ENCODE measurements at regions not wholly inside any gene's neighbourhood (a gene's known extent, or its start where the extent isn't known, plus 50 kb on each side); places are given as distances from the start of the nearest gene placed in this dataset.

DNA sequence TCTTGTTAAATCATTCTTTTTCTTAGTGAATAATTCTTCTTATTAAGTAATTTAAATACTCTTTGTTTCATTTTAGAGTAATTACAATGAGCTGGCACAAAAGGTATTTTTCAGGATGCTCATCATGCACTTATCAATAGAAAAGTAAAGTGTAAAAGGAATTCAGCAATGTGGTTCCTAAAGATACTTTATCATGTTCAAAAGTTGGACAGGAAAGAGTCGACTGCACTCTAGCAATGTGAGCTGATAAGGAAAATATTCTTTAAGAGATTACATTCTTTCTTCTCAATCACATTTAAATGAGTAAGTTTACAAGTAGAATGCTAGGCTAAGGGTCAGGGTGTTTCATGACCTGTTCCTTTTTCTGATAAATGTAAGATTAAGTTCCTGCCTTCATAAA lies 609.5 kb upstream of the FAM241A start:
- TF ChIP-seq, protein P1, sequence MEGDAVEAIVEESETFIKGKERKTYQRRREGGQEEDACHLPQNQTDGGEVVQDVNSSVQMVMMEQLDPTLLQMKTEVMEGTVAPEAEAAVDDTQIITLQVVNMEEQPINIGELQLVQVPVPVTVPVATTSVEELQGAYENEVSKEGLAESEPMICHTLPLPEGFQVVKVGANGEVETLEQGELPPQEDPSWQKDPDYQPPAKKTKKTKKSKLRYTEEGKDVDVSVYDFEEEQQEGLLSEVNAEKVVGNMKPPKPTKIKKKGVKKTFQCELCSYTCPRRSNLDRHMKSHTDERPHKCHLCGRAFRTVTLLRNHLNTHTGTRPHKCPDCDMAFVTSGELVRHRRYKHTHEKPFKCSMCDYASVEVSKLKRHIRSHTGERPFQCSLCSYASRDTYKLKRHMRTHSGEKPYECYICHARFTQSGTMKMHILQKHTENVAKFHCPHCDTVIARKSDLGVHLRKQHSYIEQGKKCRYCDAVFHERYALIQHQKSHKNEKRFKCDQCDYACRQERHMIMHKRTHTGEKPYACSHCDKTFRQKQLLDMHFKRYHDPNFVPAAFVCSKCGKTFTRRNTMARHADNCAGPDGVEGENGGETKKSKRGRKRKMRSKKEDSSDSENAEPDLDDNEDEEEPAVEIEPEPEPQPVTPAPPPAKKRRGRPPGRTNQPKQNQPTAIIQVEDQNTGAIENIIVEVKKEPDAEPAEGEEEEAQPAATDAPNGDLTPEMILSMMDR (conservative IDR thresholded peaks at IDR 0.05): no peak
- Mint-ChIP-seq H3K36me3 (no peaks in the 10 kb centered on the region), H3K27ac (no peak overlapping the region)

DNA sequence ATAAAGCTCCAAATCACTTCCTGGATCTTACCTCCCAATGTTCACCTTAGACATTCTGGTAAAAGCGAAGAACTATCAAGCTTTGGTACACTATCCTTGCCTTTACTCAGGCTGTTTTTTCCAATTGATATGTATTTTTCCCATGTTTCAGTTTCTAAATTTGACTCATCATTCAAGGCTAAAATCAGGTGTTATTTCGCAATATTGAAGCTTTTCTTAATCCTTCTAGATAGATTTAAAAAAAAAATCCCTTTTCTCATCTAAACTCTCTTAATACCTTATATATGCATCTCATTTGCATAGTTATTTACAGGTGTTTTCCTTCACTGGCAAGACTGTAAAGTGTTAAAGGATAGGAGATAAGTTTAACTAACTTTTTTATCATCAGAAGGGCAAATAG lies 608.1 kb upstream of the FAM241A start:
- no peak for DNase-seq (ENCODE audit: extremely low spot score, unreplicated experiment)
- TF ChIP-seq, protein P1 (conservative IDR thresholded peaks at IDR 0.05): no peak
- Mint-ChIP-seq H3K9me3 (no peaks in the 10 kb centered on the region), H3K36me3 (no peaks in the 10 kb centered on the region), H3K27me3 (no peaks in the 10 kb centered on the region), H3K4me3 (no peak overlapping the region), H3K4me1 (ENCODE audit: unreplicated experiment) (no peaks in the 10 kb centered on the region), H3K27ac (no peak overlapping the region)

More for the DNA sequence above, 609.5 kb upstream of the FAM241A start:
- Mint-ChIP-seq H3K27me3 (no peaks in the 10 kb centered on the region), H3K9me3 (no peaks in the 10 kb centered on the region), H3K4me1 (ENCODE audit: unreplicated experiment) (no peaks in the 10 kb centered on the region), H3K4me3 (no peak overlapping the region)
- no peak for DNase-seq (ENCODE audit: extremely low spot score, unreplicated experiment)

DNA sequence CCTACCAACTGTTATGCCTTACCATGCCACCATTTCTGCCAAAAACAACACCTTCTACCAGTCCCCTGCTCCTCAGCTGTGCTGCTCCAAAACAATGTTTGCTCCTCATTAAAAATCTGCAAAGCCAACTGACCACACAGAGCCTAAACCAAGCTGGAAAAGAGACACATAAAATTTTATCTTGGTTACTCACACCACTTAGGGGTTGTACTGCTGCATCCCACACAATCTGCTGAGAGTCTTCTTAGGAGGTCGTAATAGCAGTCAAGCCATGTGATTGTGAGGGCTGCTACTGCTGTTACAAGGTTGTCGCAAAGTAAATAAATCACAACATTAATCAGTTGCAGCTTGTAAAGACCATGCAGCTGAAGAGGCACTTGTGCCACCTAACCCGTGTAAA lies 607.4 kb upstream of the FAM241A start:
- TF ChIP-seq, protein P1 (conservative IDR thresholded peaks at IDR 0.05): no peak
- no peaks in the 10 kb centered on the region for H3K4me1 Mint-ChIP-seq (ENCODE audit: unreplicated experiment)
- H3K9me3 Mint-ChIP-seq: no peaks in the 10 kb centered on the region
- H3K4me3 Mint-ChIP-seq: no peak overlapping the region
- H3K27me3 Mint-ChIP-seq: no peaks in the 10 kb centered on the region
- DNase-seq (ENCODE audit: extremely low spot score, unreplicated experiment): no peak
- H3K36me3 Mint-ChIP-seq: no peaks in the 10 kb centered on the region
- no peak overlapping the region for H3K27ac Mint-ChIP-seq

DNA sequence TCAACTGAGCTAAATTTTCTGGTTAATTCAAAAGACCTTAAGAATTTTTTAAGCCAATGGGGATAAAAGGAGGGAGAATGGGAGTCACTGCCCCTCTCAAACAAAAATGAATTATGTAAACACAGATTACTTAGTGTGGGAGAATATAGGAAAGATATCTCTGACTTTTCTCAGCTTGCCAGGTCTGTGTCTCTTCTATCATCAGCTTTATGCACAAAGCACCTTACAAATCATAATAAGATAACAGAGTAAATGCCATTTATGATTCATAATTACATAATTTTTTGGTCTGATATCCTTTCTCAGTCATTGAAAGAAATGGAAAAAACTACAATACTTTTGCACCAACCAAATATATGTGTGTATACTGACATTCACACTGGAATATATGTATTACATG lies 604.6 kb upstream of the FAM241A start:
- TF ChIP-seq, protein P1 (conservative IDR thresholded peaks at IDR 0.05): no peak
- DNase-seq (ENCODE audit: extremely low spot score, unreplicated experiment): no peak
- no peaks in the 10 kb centered on the region for H3K27me3 Mint-ChIP-seq
- no peaks in the 10 kb centered on the region for H3K36me3 Mint-ChIP-seq
- H3K9me3 Mint-ChIP-seq: no peaks in the 10 kb centered on the region
- no peaks in the 10 kb centered on the region for H3K4me1 Mint-ChIP-seq (ENCODE audit: unreplicated experiment)
- H3K4me3 Mint-ChIP-seq: no peak overlapping the region
- no peak overlapping the region for H3K27ac Mint-ChIP-seq

DNA sequence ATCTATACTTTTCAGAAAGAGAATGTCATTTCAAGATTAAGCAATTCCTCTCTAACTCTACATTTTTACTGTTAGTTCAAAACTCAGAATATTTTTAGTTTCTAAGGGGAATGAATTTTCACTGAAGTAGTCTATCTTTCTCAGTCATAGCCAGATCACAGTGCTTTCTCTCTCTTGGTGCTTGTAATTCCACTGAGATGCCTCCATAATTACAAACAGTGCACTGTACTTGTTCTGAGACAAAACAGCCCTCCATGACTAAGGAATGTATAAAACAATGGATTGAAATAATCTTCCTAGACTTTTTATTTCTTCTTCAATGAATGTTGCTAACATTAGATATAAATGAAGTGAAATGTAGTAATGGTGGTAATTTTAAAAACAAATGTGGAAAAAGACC lies 603.2 kb upstream of the FAM241A start:
- H3K36me3 Mint-ChIP-seq: no peaks in the 10 kb centered on the region
- TF ChIP-seq, protein P1 (conservative IDR thresholded peaks at IDR 0.05): no peak
- H3K4me1 Mint-ChIP-seq (ENCODE audit: unreplicated experiment): no peaks in the 10 kb centered on the region
- no peaks in the 10 kb centered on the region for H3K27me3 Mint-ChIP-seq
- H3K4me3 Mint-ChIP-seq: no peak overlapping the region
- H3K27ac Mint-ChIP-seq: no peak overlapping the region
- no peaks in the 10 kb centered on the region for H3K9me3 Mint-ChIP-seq
- DNase-seq (ENCODE audit: extremely low spot score, unreplicated experiment): no peak

DNA sequence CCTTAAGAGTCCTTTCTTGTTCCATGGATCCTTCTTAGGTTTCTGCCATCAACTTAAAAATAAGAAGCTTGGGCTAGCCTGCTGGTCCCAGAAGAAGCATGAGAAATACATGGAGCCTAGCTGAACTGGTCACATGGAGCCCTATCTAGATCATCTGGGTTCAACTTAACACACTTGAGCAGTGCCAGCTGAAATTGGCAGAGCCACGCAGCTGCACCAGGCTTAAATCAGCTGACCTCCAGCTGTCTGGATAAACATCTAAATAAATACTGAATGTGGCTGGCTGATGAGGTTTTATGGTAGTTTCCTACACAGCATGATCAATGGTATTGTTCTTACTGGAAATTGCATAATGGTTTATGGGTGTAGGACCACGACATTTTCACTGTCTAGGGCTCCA lies 598.4 kb upstream of the FAM241A start:
- H3K4me3 Mint-ChIP-seq: no peak overlapping the region
- no peaks in the 10 kb centered on the region for H3K27me3 Mint-ChIP-seq
- TF ChIP-seq, protein P1 (conservative IDR thresholded peaks at IDR 0.05): no peak
- no peaks in the 10 kb centered on the region for H3K36me3 Mint-ChIP-seq
- H3K9me3 Mint-ChIP-seq: no peaks in the 10 kb centered on the region
- no peaks in the 10 kb centered on the region for H3K4me1 Mint-ChIP-seq (ENCODE audit: unreplicated experiment)
- DNase-seq (ENCODE audit: extremely low spot score, unreplicated experiment): no peak
- H3K27ac Mint-ChIP-seq: no peak overlapping the region

Data from type B pancreatic cell (in vitro differentiated cells).